ENCODE measurements at regions not wholly inside any gene's neighbourhood (a gene's known extent, or its start where the extent isn't known, plus 50 kb on each side); places are given as distances from the start of the nearest gene placed in this dataset.

DNA sequence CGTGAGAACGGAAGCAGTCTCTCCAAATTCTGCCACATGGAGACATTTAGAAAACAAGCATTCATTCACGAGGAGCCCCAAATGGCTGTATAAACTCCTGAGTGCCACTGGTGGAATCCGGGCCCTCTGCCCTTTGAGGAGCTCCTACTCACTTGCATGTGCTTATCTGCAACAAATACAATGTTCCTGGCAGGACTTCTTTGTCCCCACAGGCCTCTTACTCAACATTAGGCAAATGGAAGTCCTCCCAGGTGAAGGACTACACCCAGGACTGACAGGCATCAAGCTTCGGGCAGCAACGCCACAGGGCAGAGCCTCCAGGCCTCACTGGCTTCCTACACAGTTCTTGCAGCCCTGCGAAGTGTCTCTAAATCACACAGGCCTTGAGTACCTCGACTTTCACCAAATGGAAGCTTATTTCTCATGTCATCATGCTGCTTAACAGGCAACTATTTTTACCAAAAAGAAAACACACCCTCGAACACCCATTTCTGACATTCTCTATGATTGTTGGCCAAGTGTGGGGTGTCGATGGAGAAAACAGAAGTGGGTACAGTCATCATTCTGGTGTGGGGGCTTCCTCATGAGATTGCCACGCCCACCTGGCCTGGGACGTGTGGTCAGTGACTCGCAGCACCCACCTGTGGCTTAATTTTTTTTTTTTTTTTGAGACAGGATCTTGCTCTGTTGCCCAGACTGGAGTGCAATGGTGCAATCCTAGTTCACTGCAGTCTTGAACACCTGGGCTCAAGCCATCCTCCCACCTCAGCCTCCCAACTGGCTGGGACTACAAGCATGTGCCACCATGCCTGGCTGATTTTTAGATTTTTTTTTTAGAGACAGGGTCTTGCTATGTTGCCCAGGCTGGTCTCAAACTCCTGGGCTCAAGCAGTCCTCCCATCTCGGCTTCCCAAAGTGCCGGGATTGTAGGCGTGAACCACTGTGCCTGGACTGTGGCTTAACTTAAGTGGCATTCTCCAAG is 186.8 kb upstream of the GLI2 start:
- Histone ChIP-seq H3K23ac (ENCODE audit: insufficient read length, low read depth, low read length) (no peak overlapping the region), H3K4ac (ENCODE audit: low read depth, low read length) (no peak overlapping the region), H4K8ac (replicated peaks; ENCODE audit: insufficient read length, low read depth, low read length) (no peak overlapping the region), H2AK5ac (ENCODE audit: insufficient read length, low read length) (no peak overlapping the region), H3K9ac (ENCODE audit: extremely low read depth, insufficient read length, low read length) (no peak overlapping the region), H2BK12ac (ENCODE audit: insufficient read length, low read depth, low read length) (no peak overlapping the region), H4K91ac (ENCODE audit: insufficient read length, low read depth, low read length) (no peak overlapping the region), H4K5ac (ENCODE audit: insufficient read length, low read depth, low read length) (no peak overlapping the region), H2BK120ac (ENCODE audit: low read depth, low read length, poor library complexity, severe bottlenecking) (no peak overlapping the region), H3K23me2 (ENCODE audit: insufficient read length, low read depth, low read length, poor library complexity, severe bottlenecking) (peaks cover 3% of the 10 kb centered on the region), H3K56ac (ENCODE audit: insufficient read length, low read depth, low read length) (no peak overlapping the region), H2BK20ac (ENCODE audit: low read depth, low read length, poor library complexity, severe bottlenecking) (no peak overlapping the region), H3K79me1 (ENCODE audit: insufficient read depth, low read depth, low read length, poor library complexity, severe bottlenecking) (no peaks in the 10 kb centered on the region), H3K27ac (ENCODE audit: insufficient read length, low read depth, low read length) (no peak overlapping the region), H2BK15ac (ENCODE audit: low read depth, low read length) (no peak overlapping the region), H3K4me2 (ENCODE audit: insufficient read depth, insufficient read length, low read length) (no peak overlapping the region), H3K79me2 (ENCODE audit: insufficient read depth, low read length) (no peaks in the 10 kb centered on the region), H3K18ac (ENCODE audit: insufficient read length, low read depth, low read length) (no peak overlapping the region), H3T11ph (ENCODE audit: low read length) (no peak overlapping the region), H3K9me3 (ENCODE audit: control insufficient read depth, low read depth, low read length) (no peaks in the 10 kb centered on the region), H3K14ac (ENCODE audit: insufficient read depth, low read length) (no peak overlapping the region), H3K4me1 (ENCODE audit: insufficient read depth, low read length) (no peaks in the 10 kb centered on the region), H2BK5ac (ENCODE audit: insufficient read length, low read length) (no peak overlapping the region), H2AFZ (ENCODE audit: low read length) (no peak overlapping the region), H4K20me1 (ENCODE audit: control insufficient read depth, insufficient read depth, insufficient read length) (no peaks in the 10 kb centered on the region), H3K27me3 (ENCODE audit: insufficient read depth, low read length) (no peaks in the 10 kb centered on the region; the same call in 1 of the 2 replicates)
- no peak overlapping the region for H3K4me3 Mint-ChIP-seq
- TF ChIP-seq, protein P1, sequence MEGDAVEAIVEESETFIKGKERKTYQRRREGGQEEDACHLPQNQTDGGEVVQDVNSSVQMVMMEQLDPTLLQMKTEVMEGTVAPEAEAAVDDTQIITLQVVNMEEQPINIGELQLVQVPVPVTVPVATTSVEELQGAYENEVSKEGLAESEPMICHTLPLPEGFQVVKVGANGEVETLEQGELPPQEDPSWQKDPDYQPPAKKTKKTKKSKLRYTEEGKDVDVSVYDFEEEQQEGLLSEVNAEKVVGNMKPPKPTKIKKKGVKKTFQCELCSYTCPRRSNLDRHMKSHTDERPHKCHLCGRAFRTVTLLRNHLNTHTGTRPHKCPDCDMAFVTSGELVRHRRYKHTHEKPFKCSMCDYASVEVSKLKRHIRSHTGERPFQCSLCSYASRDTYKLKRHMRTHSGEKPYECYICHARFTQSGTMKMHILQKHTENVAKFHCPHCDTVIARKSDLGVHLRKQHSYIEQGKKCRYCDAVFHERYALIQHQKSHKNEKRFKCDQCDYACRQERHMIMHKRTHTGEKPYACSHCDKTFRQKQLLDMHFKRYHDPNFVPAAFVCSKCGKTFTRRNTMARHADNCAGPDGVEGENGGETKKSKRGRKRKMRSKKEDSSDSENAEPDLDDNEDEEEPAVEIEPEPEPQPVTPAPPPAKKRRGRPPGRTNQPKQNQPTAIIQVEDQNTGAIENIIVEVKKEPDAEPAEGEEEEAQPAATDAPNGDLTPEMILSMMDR (conservative IDR thresholded peaks at IDR 0.05): no peak
- no peaks in the 10 kb centered on the region for H3K36me3 Mint-ChIP-seq (ENCODE audit: insufficient read depth in 1 of 3, low read depth in 3 of 3)
- no peaks in the 10 kb centered on the region for H3K9me3 Mint-ChIP-seq
- peaks cover 94% of the 10 kb centered on the region for H3K27me3 Mint-ChIP-seq (ENCODE audit: low read depth)
- peaks cover 16 to 29% of the 10 kb centered on the region in 2 experiments for H3K4me1 Mint-ChIP-seq
- DNase-seq: no peak
- WGBS (ENCODE audit: extremely low coverage, insufficient read length, low lambda C conversion rate): no CpG with 5 or more reads among the region's 16 CpGs
- H3K27ac Mint-ChIP-seq: no peak overlapping the region

Measured in H9 (cell line).